Neuronal stem cell (in vitro differentiated cells): ENCODE measurements at regions not wholly inside any gene's neighbourhood (a gene's known extent, or its start where the extent isn't known, plus 50 kb on each side); places are given as distances from the start of the nearest gene placed in this dataset.

Source experiments
- DNase-seq: peaks from one replicate; pipeline ENCODE4 v3.0.0-alpha.2; 2013; ENCODE audit warnings: low spot score
- H2AFZ ChIP-seq: one replicate; pipeline ENCODE4 v1.6.1; 2013; ENCODE audit warnings: mild to moderate bottlenecking, low read length, inconsistent platforms
- H2AK5ac ChIP-seq: 2 replicates; pipeline ENCODE4 v1.6.1; 2013; ENCODE audit warnings: low read depth, mild to moderate bottlenecking, inconsistent platforms, low read length, moderate library complexity, mixed read lengths
- H2BK120ac ChIP-seq: 2 replicates; pipeline ENCODE4 v1.6.1; 2013; ENCODE audit warnings: low read depth, mild to moderate bottlenecking, inconsistent platforms, low read length, moderate library complexity, mixed read lengths
- H2BK12ac ChIP-seq: one replicate; pipeline ENCODE4 v1.6.1; 2013; ENCODE audit warnings: low read length, inconsistent platforms
- H2BK15ac ChIP-seq: 2 replicates; pipeline ENCODE4 v1.6.1; 2013; ENCODE audit warnings: mild to moderate bottlenecking, low read length, inconsistent platforms, mixed read lengths
- H2BK5ac ChIP-seq: one replicate; pipeline ENCODE4 v1.6.1; 2013; ENCODE audit warnings: inconsistent platforms, mild to moderate bottlenecking, low read length, moderate library complexity
- H3K14ac ChIP-seq: one replicate; pipeline ENCODE4 v1.6.1; 2013; ENCODE audit warnings: low read length, inconsistent platforms
- H3K18ac ChIP-seq: 2 replicates; pipeline ENCODE4 v1.6.1; 2013; ENCODE audit warnings: low read length, inconsistent platforms
- H3K23ac ChIP-seq: 2 replicates; pipeline ENCODE4 v1.6.1; 2013; ENCODE audit warnings: low read depth, mild to moderate bottlenecking, mixed read lengths, low read length, inconsistent platforms; ENCODE audit not compliant: poor library complexity
- H3K27ac ChIP-seq: replicated peaks from 3 replicates; pipeline ENCODE4 v1.5.1; 2013; ENCODE audit warnings: low read length, inconsistent platforms
- H3K27me3 ChIP-seq, 3 experiments: 2 replicates each; pipeline ENCODE4 v1.6.1; 2013; ENCODE audit warnings: low read length in 3 of 3, mild to moderate bottlenecking in 2 of 3, inconsistent platforms in 1 of 3, low read depth in 1 of 3, mixed read lengths in 1 of 3, moderate library complexity in 1 of 3; ENCODE audit not compliant: control insufficient read depth in 3 of 3, insufficient read depth in 3 of 3
- H3K36me3 ChIP-seq, 2 donors: replicated peaks in 1 of 2; 2 replicates each; pipeline ENCODE4 v1.6.1; 2013; ENCODE audit warnings: low read length in 2 of 2; ENCODE audit not compliant: control insufficient read depth in 2 of 2, insufficient read depth in 2 of 2
- H3K4ac ChIP-seq: 2 replicates; pipeline ENCODE4 v1.6.1; 2013; ENCODE audit warnings: inconsistent platforms, mild to moderate bottlenecking, low read length, moderate library complexity
- H3K4me1 ChIP-seq, 2 donors: 1 replicate in 1 of 2; 2 replicates in 1 of 2; pipeline ENCODE4 v1.6.1; 2013; ENCODE audit warnings: low read length in 2 of 2, low read depth in 1 of 2; ENCODE audit not compliant: control insufficient read depth in 2 of 2, insufficient read depth in 1 of 2
- H3K4me2 ChIP-seq: one replicate; pipeline ENCODE4 v1.6.1; 2013; ENCODE audit warnings: mild to moderate bottlenecking, low read length, inconsistent platforms; ENCODE audit not compliant: insufficient read depth, poor library complexity, severe bottlenecking
- H3K4me3 ChIP-seq, 2 donors: 2 replicates each; pipeline ENCODE4 v1.5.1; 2013; ENCODE audit warnings: low read length in 2 of 2, mild to moderate bottlenecking in 2 of 2, inconsistent platforms in 1 of 2, moderate library complexity in 1 of 2
- H3K79me1 ChIP-seq: one replicate; pipeline ENCODE4 v1.6.1; 2013; ENCODE audit warnings: low read depth, mild to moderate bottlenecking, inconsistent platforms, low read length, moderate library complexity
- H3K9ac ChIP-seq: one replicate; pipeline ENCODE4 v1.6.1; 2013; ENCODE audit warnings: mild to moderate bottlenecking, low read depth, low read length, inconsistent platforms; ENCODE audit not compliant: poor library complexity
- H3K9me3 ChIP-seq, 2 donors: replicated peaks in 1 of 2; 2 replicates each; pipeline versions ENCODE3 to v1.6.1; 2013; ENCODE audit warnings: low read length in 2 of 2, mild to moderate bottlenecking in 2 of 2, inconsistent platforms in 1 of 2, low read depth in 1 of 2, mixed read lengths in 1 of 2, moderate library complexity in 1 of 2; ENCODE audit not compliant: control insufficient read depth in 2 of 2, insufficient read depth in 1 of 2
- H4K8ac ChIP-seq: one replicate; pipeline ENCODE4 v1.6.1; 2013; ENCODE audit warnings: low read depth, mild to moderate bottlenecking, inconsistent platforms, low read length, moderate library complexity
- H4K91ac ChIP-seq: one replicate; pipeline ENCODE4 v1.6.1; 2013; ENCODE audit warnings: low read length, low read depth, mild to moderate bottlenecking, inconsistent platforms; ENCODE audit not compliant: poor library complexity
- WGBS, 2 donors: extraction: QIAGEN DNeasy Blood & Tissue Kit; methylation state at CpG; one replicate each; pipeline ENCODE4 v1.1.7; 2013; ENCODE audit warnings: missing lambda C conversion rate in 2 of 2, mixed read lengths in 1 of 2; ENCODE audit not compliant: insufficient read length in 2 of 2, insufficient replicate concordance in 1 of 2; ENCODE audit errors: extremely low coverage in 2 of 2; 5-methylcytosine and 5-hydroxymethylcytosine counted together

DNA sequence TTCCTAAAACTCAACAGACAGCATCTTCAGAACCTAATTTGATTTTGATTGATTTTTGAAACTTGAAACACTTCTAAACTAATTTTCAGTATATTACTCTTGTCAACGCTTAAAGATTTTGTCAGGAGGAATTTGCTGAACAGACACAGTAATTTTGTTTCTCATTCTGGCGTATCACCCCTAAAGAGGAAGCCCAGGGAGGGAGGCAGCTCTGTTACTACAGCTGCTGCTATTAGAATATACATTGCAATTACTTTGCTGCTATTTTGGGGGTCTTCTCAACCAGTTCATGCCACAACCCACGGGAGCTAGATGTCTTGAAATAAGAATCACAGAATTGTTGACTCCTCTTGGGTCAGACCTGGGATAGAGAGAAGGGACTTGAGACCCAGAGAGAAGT, 122.6 kb downstream of the TLR4 start:
- no peak overlapping the region for H3K4me3 ChIP-seq
- no peak overlapping the region for H4K91ac ChIP-seq
- H3K27me3 ChIP-seq: no peaks in the 10 kb centered on the region
- H3K23ac ChIP-seq: no peak overlapping the region
- no peak overlapping the region for H4K8ac ChIP-seq
- H3K4ac ChIP-seq: no peak overlapping the region
- no peaks in the 10 kb centered on the region for H3K36me3 ChIP-seq
- H2BK120ac ChIP-seq: no peak overlapping the region
- no peaks in the 10 kb centered on the region for H3K79me1 ChIP-seq
- no peak overlapping the region for H2AK5ac ChIP-seq
- no peak overlapping the region for H2AFZ ChIP-seq
- H3K14ac ChIP-seq: no peak overlapping the region
- H3K9ac ChIP-seq: no peak overlapping the region
- H2BK15ac ChIP-seq: no peak overlapping the region
- H3K27ac ChIP-seq: no peak overlapping the region
- H3K4me2 ChIP-seq: no peak overlapping the region
- H2BK12ac ChIP-seq: no peak overlapping the region
- no CpG with 5 or more reads among the region's 3 CpGs for WGBS, 2 donors
- H2BK5ac ChIP-seq: no peak overlapping the region
- no peak for DNase-seq
- H3K18ac ChIP-seq: no peak overlapping the region
- peaks cover 4% of the 10 kb centered on the region in 2 donors for H3K4me1 ChIP-seq
- no peaks in the 10 kb centered on the region for H3K9me3 ChIP-seq

DNA sequence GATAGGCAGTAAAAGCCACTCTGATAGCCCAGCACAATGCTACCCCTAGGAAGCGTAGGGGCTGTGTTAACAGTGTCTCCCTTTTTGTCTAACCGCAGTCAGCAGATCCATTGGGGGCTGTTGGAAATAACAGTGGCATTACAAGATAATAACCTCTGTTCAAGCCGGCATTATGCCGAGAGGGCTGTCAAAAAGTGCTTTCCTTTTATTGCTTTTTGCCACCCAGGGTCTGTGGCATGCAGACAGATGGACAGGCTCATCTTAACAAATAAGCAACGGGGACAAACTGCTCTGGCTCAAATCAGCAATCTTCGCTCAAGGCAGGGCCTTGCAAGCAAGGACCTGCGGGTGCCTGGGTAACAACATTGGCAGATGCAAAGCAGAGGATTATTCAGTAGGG, 123.3 kb downstream of the TLR4 start:
- no peak overlapping the region for H2BK15ac ChIP-seq
- no peak overlapping the region for H3K27ac ChIP-seq
- no peak overlapping the region for H3K23ac ChIP-seq
- no peak overlapping the region for H4K8ac ChIP-seq
- no peaks in the 10 kb centered on the region for H3K9me3 ChIP-seq
- no peaks in the 10 kb centered on the region for H3K27me3 ChIP-seq
- DNase-seq: no peak
- H3K36me3 ChIP-seq: no peaks in the 10 kb centered on the region
- H2AK5ac ChIP-seq: no peak overlapping the region
- H3K4ac ChIP-seq: no peak overlapping the region
- no peak overlapping the region for H4K91ac ChIP-seq
- no peak overlapping the region for H3K18ac ChIP-seq
- WGBS, 2 donors: no CpG with 5 or more reads among the region's 7 CpGs
- peak overlapping the region; percentile 5 for H2AFZ ChIP-seq
- no peaks in the 10 kb centered on the region for H3K79me1 ChIP-seq
- peaks cover 4% of the 10 kb centered on the region in 2 donors for H3K4me1 ChIP-seq
- H3K4me3 ChIP-seq: no peak overlapping the region
- no peak overlapping the region for H2BK12ac ChIP-seq
- H2BK120ac ChIP-seq: no peak overlapping the region
- no peak overlapping the region for H3K14ac ChIP-seq
- no peak overlapping the region for H2BK5ac ChIP-seq
- H3K4me2 ChIP-seq: no peak overlapping the region
- H3K9ac ChIP-seq: no peak overlapping the region

DNA sequence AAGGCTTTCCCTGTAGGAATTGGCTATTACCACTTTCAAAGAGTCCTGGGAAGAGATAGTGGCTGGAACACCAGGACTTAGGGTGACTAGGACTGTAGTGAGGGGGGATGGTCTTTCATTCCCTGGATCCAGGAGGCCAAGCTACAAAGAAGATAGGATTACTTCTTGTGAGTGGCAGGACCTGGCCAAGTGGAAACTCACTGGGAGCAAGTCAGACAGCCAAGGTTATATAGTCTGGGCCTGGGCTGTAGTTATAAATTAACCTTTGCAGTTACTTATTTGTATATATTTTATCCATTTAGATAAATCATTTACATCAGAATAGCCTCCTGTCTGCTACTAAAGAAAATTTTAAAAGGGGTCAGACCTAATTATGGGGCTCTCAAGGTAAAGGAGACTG, 124.3 kb downstream of the TLR4 start:
- Histone ChIP-seq H2BK15ac (no peak overlapping the region), H3K4ac (no peak overlapping the region), H3K27me3 (no peaks in the 10 kb centered on the region), H3K23ac (no peak overlapping the region), H3K18ac (no peak overlapping the region), H2BK5ac (no peak overlapping the region), H2AFZ (no peak overlapping the region), H2BK12ac (no peak overlapping the region), H4K8ac (no peak overlapping the region), H3K4me1 (peaks cover 4% of the 10 kb centered on the region in 2 donors), H2BK120ac (no peak overlapping the region), H3K14ac (no peak overlapping the region), H3K36me3 (no peaks in the 10 kb centered on the region), H2AK5ac (no peak overlapping the region), H3K4me3 (no peak overlapping the region), H3K9ac (no peak overlapping the region), H3K27ac (no peak overlapping the region), H3K9me3 (no peaks in the 10 kb centered on the region), H4K91ac (no peak overlapping the region), H3K79me1 (no peaks in the 10 kb centered on the region), H3K4me2 (no peak overlapping the region)
- DNase-seq: no peak

DNA sequence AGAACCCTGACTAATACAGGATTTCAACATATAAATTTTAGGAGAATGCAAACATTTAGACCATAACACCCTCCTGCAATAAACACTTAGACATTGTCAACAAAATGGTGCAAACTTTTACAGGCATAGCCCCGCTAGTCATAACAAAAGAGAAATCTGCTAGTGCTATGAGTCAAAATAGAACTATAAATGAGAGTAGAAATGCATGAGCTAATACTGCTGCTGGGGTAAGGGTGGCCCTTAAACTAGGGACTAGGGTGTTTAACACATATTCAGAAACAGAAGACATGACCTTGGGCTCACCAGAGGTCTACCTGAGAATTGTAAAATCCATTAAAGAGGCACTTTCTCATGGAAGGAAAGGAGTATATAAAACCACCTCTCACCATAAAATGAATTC, 131.6 kb downstream of the TLR4 start:
- Histone ChIP-seq H4K8ac (no peak overlapping the region), H2BK15ac (no peak overlapping the region), H3K9me3 (no peaks in the 10 kb centered on the region), H3K14ac (no peak overlapping the region), H3K4me3 (no peak overlapping the region), H3K9ac (no peak overlapping the region), H4K91ac (no peak overlapping the region), H2BK120ac (no peak overlapping the region), H2BK12ac (no peak overlapping the region), H3K27ac (no peak overlapping the region), H2AFZ (no peak overlapping the region), H3K4ac (no peak overlapping the region), H3K4me2 (no peak overlapping the region), H3K18ac (no peak overlapping the region), H3K79me1 (no peaks in the 10 kb centered on the region), H2AK5ac (no peak overlapping the region), H3K27me3 (no peaks in the 10 kb centered on the region), H3K23ac (no peak overlapping the region), H3K36me3 (no peaks in the 10 kb centered on the region), H3K4me1 (no peaks in the 10 kb centered on the region), H2BK5ac (no peak overlapping the region)
- no CpG with 5 or more reads among the region's 1 CpG for WGBS, 2 donors
- no peak for DNase-seq
